ENCODE measurements at regions not wholly inside any gene's neighbourhood (a gene's known extent, or its start where the extent isn't known, plus 50 kb on each side); places are given as distances from the start of the nearest gene placed in this dataset.

DNA sequence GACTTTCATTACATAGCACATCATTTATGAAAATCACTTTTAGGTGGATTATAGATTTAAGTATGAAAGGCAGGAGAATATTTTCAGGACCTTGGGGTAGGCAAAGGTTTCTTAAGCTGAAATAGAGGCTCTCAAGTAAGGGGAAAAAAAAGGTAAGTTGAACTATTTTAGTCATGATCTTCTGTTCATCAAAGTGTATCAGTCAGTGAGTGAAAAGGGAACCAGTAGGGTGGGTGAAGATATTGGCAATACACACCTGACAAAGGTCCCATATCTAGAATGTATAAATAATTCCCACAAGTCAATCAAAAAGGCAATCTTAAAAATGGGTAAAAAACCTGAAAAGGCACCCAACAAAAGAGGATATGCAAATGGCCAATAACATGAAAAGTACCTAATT, 218.6 kb downstream of the KLF13 start:
- no peak for DNase-seq (ENCODE audit: low read depth)
- TF ChIP-seq, protein P1, sequence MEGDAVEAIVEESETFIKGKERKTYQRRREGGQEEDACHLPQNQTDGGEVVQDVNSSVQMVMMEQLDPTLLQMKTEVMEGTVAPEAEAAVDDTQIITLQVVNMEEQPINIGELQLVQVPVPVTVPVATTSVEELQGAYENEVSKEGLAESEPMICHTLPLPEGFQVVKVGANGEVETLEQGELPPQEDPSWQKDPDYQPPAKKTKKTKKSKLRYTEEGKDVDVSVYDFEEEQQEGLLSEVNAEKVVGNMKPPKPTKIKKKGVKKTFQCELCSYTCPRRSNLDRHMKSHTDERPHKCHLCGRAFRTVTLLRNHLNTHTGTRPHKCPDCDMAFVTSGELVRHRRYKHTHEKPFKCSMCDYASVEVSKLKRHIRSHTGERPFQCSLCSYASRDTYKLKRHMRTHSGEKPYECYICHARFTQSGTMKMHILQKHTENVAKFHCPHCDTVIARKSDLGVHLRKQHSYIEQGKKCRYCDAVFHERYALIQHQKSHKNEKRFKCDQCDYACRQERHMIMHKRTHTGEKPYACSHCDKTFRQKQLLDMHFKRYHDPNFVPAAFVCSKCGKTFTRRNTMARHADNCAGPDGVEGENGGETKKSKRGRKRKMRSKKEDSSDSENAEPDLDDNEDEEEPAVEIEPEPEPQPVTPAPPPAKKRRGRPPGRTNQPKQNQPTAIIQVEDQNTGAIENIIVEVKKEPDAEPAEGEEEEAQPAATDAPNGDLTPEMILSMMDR (IDR thresholded peaks at IDR 0.05; ENCODE audit: low read length, missing control alignments): no peak
- H3K4me3 ChIP-seq (replicated peaks; ENCODE audit: low read depth, low read length): no peak overlapping the region

DNA sequence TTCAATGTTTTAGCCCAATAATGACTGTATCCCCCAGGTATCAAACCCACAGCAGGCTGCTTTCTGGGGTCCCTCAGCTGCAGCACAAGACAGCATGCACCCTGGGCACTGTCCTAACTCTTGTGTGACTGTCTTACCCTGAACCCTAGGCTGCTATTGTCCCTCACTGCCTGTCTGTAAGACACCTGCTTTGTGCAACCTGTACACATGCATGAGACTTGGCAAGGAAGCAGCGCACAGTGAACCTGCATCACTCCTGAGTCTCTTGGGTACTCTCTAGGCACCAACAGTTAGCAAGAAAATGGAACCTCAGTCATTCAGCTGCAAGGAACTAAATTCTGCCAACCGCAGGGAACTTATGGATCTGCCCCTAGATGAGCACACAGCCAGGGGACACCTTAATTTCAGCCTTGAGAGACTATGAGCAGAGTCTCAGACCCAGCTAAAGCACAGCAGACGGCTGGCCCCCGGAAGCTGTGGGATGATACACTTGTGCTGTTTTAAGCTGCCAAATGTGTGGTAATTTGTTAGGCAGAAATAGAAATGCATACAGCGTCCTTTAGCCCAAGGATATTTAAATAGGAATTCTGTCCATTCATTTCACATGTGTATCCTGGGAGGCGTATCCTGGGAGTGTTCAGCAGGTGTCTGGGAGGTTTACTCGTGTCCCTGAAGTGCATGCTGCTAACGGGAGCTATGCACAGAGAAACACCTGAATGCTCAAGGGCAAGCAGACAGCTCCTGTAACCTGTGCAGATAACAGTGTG, 223.8 kb downstream of the KLF13 start:
- TF ChIP-seq, protein P1 (IDR thresholded peaks at IDR 0.05; ENCODE audit: low read length, missing control alignments): no peak
- no peak for DNase-seq (ENCODE audit: low read depth)
- H3K4me3 ChIP-seq (replicated peaks; ENCODE audit: low read depth, low read length): no peak overlapping the region

DNA sequence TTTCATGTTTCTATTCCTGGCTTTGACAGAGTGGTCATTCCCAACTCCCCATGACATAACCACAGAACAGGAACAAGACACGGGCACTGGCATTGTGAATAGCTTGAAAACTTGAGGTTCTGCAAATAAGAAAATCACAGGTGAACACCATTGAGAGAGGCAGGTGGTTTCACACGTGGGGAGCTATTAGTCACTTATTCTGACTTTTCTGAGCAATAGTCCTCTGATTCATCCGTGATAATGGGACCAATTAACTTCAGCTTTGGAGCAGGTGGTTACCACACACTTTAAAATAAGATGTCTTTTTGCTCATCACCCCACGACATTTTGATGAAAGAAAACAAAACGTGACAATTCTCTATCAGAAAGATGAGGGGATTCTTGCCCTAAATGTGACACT, 224.7 kb downstream of the KLF13 start:
- TF ChIP-seq, protein P1 (IDR thresholded peaks at IDR 0.05; ENCODE audit: low read length, missing control alignments): no peak
- DNase-seq (ENCODE audit: low read depth): no peak
- no peak overlapping the region for H3K4me3 ChIP-seq (replicated peaks; ENCODE audit: low read depth, low read length)

DNA sequence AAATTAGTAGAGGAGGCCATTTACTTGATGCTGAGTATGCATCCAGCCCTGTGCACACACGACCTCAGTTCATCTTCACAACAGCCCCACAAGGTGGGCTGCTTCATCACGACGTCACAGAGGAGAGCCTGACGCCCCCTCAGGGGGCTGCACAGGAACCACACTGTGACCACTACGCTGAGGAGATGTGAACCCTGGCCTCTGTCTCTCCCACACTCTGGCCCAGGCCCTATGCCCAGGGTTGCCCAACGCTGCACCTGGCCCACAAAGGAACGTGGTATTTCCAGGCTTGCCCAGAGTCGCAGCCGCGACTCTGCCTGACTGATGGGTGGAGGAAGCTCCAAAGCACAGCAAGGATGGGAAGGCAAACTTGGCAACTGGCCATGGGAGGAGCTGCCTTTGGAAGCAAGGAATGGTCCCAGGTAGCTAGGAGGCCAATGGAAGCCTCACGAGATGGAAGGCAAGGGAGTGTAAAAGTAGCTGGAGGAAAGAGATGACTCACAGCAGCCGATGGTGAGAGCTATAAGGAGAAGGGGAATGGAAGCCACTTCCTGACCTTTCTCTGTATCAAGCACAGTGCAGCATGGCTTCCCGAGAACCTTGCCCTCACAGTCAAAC, 226.0 kb downstream of the KLF13 start:
- H3K4me3 ChIP-seq (replicated peaks; ENCODE audit: low read depth, low read length): no peak overlapping the region
- no peak for DNase-seq (ENCODE audit: low read depth)
- TF ChIP-seq, protein P1 (IDR thresholded peaks at IDR 0.05; ENCODE audit: low read length, missing control alignments): no peak

DNA sequence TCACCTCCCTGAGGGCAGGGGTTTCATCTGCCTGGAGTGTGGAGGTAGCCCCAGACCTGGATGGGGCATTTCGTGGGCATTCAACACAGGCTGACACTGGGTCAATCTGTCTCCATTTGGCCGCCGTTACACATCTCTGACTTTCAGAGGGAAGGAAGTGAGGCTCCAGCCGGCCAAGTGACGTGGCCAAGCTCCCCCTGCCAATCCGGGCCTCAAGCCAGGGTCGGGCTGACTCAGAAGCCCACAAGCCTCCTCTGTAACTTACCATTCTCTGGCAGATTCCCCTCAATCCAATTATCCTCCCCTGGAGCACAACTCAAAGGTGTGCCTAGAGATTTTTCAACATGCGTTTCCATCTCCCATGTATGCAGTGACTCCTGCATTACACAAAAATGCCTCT, 227.6 kb downstream of the KLF13 start:
- TF ChIP-seq, protein P1 (IDR thresholded peaks at IDR 0.05; ENCODE audit: low read length, missing control alignments): no peak
- DNase-seq (ENCODE audit: low read depth): peak; percentile 89
- no peak overlapping the region for H3K4me3 ChIP-seq (replicated peaks; ENCODE audit: low read depth, low read length)

DNA sequence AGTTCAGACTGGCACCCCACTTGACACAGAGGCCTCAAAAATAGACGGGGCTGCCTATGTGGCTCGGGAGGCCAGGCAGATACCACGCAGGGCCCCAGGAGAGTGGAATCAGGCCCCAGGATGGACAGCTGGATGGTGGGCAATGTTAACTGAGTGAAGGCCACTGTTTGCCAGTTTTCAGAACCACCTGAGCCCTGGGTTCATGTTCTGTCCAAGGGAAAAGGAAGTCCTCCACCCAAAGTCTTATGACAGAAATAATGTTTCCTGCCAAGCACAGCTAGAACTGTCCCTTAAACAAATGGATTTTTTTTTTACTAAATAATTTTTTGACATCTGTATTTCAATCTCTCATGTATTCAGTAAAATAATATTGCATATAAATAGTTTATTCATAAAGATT, 228.4 kb downstream of the KLF13 start:
- DNase-seq (ENCODE audit: low read depth): no peak
- H3K4me3 ChIP-seq (replicated peaks; ENCODE audit: low read depth, low read length): no peak overlapping the region
- TF ChIP-seq, protein P1 (IDR thresholded peaks at IDR 0.05; ENCODE audit: low read length, missing control alignments): no peak
